ENCODE measurements at regions not wholly inside any gene's neighbourhood (a gene's known extent, or its start where the extent isn't known, plus 50 kb on each side); places are given as distances from the start of the nearest gene placed in this dataset.
"Not testable (repeated sequence)": the region's sequence is repeated elsewhere in the genome, so short reads cannot be mapped to it uniquely, and the experiment has no call there.

DNA sequence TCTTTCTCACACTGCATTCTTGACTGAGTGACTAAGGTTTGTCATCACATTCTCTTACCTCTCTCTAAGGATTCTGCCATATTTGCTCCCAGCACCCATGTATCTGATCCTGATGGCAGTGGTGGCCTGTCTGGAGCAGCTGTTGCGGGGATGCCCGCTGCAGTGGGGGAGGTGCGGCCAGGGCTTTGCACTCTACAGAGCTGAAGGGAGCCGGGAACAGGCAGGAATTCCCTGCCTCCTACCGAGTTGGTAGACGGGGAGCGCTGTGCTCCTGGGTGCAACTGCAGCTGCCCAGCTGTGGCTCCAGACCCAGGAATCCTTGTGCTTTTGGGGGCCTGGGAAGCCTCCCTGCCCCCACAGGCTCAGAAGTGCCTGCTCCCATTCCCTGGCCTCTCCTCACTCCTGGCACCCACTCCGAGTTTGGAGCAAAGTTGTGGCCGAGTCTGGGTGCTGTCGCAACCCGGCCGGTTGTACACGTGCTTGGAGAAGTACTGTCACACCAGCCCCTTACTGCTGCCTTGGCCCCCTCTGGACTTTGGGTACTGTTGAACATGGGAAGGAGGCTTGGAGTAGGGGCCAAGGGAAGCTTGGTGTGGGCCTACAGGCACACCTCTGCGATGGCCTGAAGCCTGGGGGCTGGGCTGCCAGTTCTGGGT is 106.9 kb upstream of the OR4E1 start:
- no peaks in the 10 kb centered on the region for H3K36me3 ChIP-seq (ENCODE audit: control insufficient read depth, insufficient read depth, low read length)
- H3K4me3 ChIP-seq (ENCODE audit: insufficient read depth, low read depth, low read length, poor library complexity, severe bottlenecking): no peak overlapping the region
- no peaks in the 10 kb centered on the region for H3K4me1 ChIP-seq (ENCODE audit: control insufficient read depth, insufficient read depth, low read length, poor library complexity, severe bottlenecking)
- H3K27ac ChIP-seq (ENCODE audit: insufficient read depth, low read length, poor library complexity, severe bottlenecking): no peak overlapping the region
- no peaks in the 10 kb centered on the region for H3K27me3 ChIP-seq (replicated peaks; ENCODE audit: control insufficient read depth, insufficient read depth, low read length, poor library complexity, severe bottlenecking)
- H3K9me3 ChIP-seq (ENCODE audit: control insufficient read depth, low read length): no peaks in the 10 kb centered on the region
- no peak for DNase-seq

DNA sequence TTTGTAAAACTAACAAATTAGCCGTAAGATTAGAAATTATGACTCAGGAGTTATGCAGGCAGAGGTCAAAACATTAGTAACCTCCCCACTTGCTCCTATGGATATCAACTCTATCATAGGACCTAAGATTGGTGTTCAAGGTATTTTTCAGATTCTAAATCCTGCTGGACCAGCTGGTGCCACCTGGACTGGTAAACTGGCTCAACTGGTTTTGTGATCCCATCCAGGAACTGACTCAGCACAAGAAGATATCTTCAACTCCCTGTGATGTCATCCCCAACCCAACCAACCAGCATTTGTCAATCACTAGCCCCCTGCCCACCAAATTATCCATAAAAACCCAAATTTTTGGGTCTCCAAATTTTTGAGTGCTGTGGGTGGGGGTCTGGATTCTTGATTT is 98.1 kb upstream of the OR4E1 start:
- no peaks in the 10 kb centered on the region for H3K27me3 ChIP-seq (replicated peaks; ENCODE audit: control insufficient read depth, insufficient read depth, low read length, poor library complexity, severe bottlenecking)
- no peak for DNase-seq
- no peak overlapping the region for H3K27ac ChIP-seq (ENCODE audit: insufficient read depth, low read length, poor library complexity, severe bottlenecking)
- no peaks in the 10 kb centered on the region for H3K4me1 ChIP-seq (ENCODE audit: control insufficient read depth, insufficient read depth, low read length, poor library complexity, severe bottlenecking)
- H3K36me3 ChIP-seq (ENCODE audit: control insufficient read depth, insufficient read depth, low read length): no peaks in the 10 kb centered on the region
- no peak overlapping the region for H3K4me3 ChIP-seq (ENCODE audit: insufficient read depth, low read depth, low read length, poor library complexity, severe bottlenecking)
- H3K9me3 ChIP-seq (ENCODE audit: control insufficient read depth, low read length): no peaks in the 10 kb centered on the region

- DNase-seq: no peak
- H3K9me3 ChIP-seq (ENCODE audit: control insufficient read depth, low read length): no peaks in the 10 kb centered on the region
- H3K36me3 ChIP-seq (ENCODE audit: control insufficient read depth, insufficient read depth, low read length): no peaks in the 10 kb centered on the region
- no peaks in the 10 kb centered on the region for H3K27me3 ChIP-seq (replicated peaks; ENCODE audit: control insufficient read depth, insufficient read depth, low read length, poor library complexity, severe bottlenecking)
- no peaks in the 10 kb centered on the region for H3K4me1 ChIP-seq (ENCODE audit: control insufficient read depth, insufficient read depth, low read length, poor library complexity, severe bottlenecking)
- H3K27ac ChIP-seq (ENCODE audit: insufficient read depth, low read length, poor library complexity, severe bottlenecking): no peak overlapping the region
- H3K4me3 ChIP-seq (ENCODE audit: insufficient read depth, low read depth, low read length, poor library complexity, severe bottlenecking): no peak overlapping the region
These were observed 95.2 kb upstream of the OR4E1 start for GRCh38 chr14:21768875-21769257.

DNA sequence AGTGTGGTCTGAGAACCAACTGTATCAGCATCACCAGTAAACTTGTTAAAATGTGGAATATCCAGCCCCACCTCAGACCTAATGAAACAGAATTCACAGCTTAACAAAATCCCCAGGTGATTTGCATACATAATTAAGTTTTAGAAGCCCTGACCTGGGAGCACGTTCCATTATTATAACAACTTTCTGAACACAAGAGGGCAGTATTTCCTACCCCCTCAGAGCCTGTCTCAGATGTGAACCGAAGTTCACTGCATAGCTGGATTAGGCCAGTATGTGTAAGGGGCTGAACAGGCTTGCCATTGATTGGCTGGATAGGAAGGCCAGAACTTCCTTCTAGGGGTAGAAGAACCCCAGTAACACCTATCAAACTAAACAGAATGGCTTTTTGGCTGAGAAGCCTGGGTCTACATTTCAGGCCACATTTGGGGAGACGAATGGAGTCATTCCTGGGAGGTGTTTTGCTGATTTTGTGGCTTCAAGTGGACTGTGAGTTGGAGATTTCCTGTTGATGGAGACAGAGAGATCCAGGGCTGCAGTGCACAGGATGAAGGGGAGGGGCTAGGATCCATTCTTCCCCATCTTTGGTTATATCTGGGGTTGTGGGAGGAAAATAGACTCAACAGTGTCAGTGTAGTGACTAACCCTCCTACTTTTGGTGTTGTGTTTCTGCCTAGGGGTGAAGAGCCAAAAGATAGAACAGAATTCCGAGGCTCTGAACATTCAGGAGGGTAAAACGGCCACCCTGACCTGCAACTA is 94.7 kb upstream of the OR4E1 start:
- no peak for DNase-seq
- no peak overlapping the region for H3K4me3 ChIP-seq (ENCODE audit: insufficient read depth, low read depth, low read length, poor library complexity, severe bottlenecking)
- H3K27me3 ChIP-seq (replicated peaks; ENCODE audit: control insufficient read depth, insufficient read depth, low read length, poor library complexity, severe bottlenecking): no peaks in the 10 kb centered on the region
- no peaks in the 10 kb centered on the region for H3K4me1 ChIP-seq (ENCODE audit: control insufficient read depth, insufficient read depth, low read length, poor library complexity, severe bottlenecking)
- H3K36me3 ChIP-seq (ENCODE audit: control insufficient read depth, insufficient read depth, low read length): no peaks in the 10 kb centered on the region
- no peaks in the 10 kb centered on the region for H3K9me3 ChIP-seq (ENCODE audit: control insufficient read depth, low read length)
- H3K27ac ChIP-seq (ENCODE audit: insufficient read depth, low read length, poor library complexity, severe bottlenecking): no peak overlapping the region

- not testable (repeated sequence) for H3K27ac ChIP-seq (ENCODE audit: insufficient read depth, low read length, poor library complexity, severe bottlenecking); H3K4me3 ChIP-seq (ENCODE audit: insufficient read depth, low read depth, low read length, poor library complexity, severe bottlenecking); H3K4me1 ChIP-seq (ENCODE audit: control insufficient read depth, insufficient read depth, low read length, poor library complexity, severe bottlenecking); H3K27me3 ChIP-seq (replicated peaks; ENCODE audit: control insufficient read depth, insufficient read depth, low read length, poor library complexity, severe bottlenecking); H3K9me3 ChIP-seq (ENCODE audit: control insufficient read depth, low read length); H3K36me3 ChIP-seq (ENCODE audit: control insufficient read depth, insufficient read depth, low read length); DNase-seq
These were observed 86.7 kb upstream of the OR4E1 start for GRCh38 chr14:21760360-21760759.

DNA sequence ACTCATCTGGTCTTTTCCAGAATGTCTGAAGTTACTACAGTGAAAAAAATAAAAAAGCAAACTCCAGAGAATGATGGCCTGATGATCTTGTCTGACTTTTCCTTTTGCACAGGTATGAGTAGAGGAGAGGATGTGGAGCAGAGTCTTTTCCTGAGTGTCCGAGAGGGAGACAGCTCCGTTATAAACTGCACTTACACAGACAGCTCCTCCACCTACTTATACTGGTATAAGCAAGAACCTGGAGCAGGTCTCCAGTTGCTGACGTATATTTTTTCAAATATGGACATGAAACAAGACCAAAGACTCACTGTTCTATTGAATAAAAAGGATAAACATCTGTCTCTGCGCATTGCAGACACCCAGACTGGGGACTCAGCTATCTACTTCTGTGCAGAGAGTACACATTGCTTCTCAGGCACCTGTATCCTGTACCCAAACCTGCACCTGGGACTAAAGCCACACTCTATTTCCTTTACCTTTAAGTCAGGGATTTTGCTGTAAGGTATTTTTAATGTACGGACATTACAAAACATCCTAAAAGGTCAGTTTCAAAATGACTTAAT is 75.8 kb upstream of the OR4E1 start:
- H3K27ac ChIP-seq (ENCODE audit: insufficient read depth, low read length, poor library complexity, severe bottlenecking): no peak overlapping the region

GRCh38 chr14:21748869-21749303 is 75.3 kb upstream of the OR4E1 start:
- H3K4me1 ChIP-seq (ENCODE audit: control insufficient read depth, insufficient read depth, low read length, poor library complexity, severe bottlenecking): no peaks in the 10 kb centered on the region
- H3K9me3 ChIP-seq (ENCODE audit: control insufficient read depth, low read length): no peaks in the 10 kb centered on the region
- no peak overlapping the region for H3K4me3 ChIP-seq (ENCODE audit: insufficient read depth, low read depth, low read length, poor library complexity, severe bottlenecking)
- peaks cover 5% of the 10 kb centered on the region for H3K27me3 ChIP-seq (replicated peaks; ENCODE audit: control insufficient read depth, insufficient read depth, low read length, poor library complexity, severe bottlenecking)
- H3K36me3 ChIP-seq (ENCODE audit: control insufficient read depth, insufficient read depth, low read length): no peaks in the 10 kb centered on the region
- DNase-seq: peak in 1 of 3 donors; percentile 25
- H3K27ac ChIP-seq (ENCODE audit: insufficient read depth, low read length, poor library complexity, severe bottlenecking): no peak overlapping the region

More for the DNA sequence above, 75.8 kb upstream of the OR4E1 start:
- H3K27me3 ChIP-seq (replicated peaks; ENCODE audit: control insufficient read depth, insufficient read depth, low read length, poor library complexity, severe bottlenecking): peaks cover 5% of the 10 kb centered on the region
- no peak overlapping the region for H3K4me3 ChIP-seq (ENCODE audit: insufficient read depth, low read depth, low read length, poor library complexity, severe bottlenecking)
- DNase-seq: no peak
- H3K9me3 ChIP-seq (ENCODE audit: control insufficient read depth, low read length): no peaks in the 10 kb centered on the region
- H3K4me1 ChIP-seq (ENCODE audit: control insufficient read depth, insufficient read depth, low read length, poor library complexity, severe bottlenecking): no peaks in the 10 kb centered on the region
- no peaks in the 10 kb centered on the region for H3K36me3 ChIP-seq (ENCODE audit: control insufficient read depth, insufficient read depth, low read length)

DNA sequence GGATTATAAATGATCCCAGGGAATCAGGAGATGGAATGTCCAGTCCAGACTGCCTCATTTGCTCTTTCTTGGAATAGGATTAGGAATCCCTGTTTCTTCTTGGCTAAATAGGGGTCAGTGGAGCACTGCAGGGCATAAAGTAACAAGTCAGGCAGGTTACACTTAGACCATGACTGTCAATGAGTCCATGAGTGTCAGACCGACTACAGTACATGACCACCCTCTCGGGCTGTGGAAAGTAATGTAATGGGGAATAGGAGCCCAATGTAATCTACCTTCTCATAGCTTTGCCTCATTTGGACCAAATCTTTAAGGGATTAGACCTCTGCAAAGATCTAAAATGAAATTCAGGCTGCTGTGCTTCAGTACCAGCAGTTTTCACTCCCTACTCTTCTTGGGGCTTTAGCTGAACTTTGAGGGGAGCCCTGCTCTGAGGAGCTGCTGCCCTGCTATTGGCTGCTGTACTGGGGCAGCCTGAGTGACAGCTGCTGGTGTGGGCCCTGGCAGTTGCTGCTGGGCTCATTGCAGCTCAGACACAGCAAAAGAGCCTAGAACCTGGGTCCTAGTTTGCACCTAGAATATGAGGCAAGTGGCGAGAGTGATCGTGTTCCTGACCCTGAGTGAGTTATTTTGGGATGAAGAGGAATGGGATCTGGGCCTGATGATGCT is 62.2 kb upstream of the OR4E1 start:
- H3K4me3 ChIP-seq (ENCODE audit: insufficient read depth, low read depth, low read length, poor library complexity, severe bottlenecking): no peak overlapping the region
- no peak for DNase-seq
- no peaks in the 10 kb centered on the region for H3K36me3 ChIP-seq (ENCODE audit: control insufficient read depth, insufficient read depth, low read length)
- H3K9me3 ChIP-seq (ENCODE audit: control insufficient read depth, low read length): no peaks in the 10 kb centered on the region
- H3K27me3 ChIP-seq (replicated peaks; ENCODE audit: control insufficient read depth, insufficient read depth, low read length, poor library complexity, severe bottlenecking): no peaks in the 10 kb centered on the region
- H3K27ac ChIP-seq (ENCODE audit: insufficient read depth, low read length, poor library complexity, severe bottlenecking): no peak overlapping the region
- H3K4me1 ChIP-seq (ENCODE audit: control insufficient read depth, insufficient read depth, low read length, poor library complexity, severe bottlenecking): no peaks in the 10 kb centered on the region

GRCh38 chr14:21735200-21735599 is 61.6 kb upstream of the OR4E1 start:
- no peak for DNase-seq
- Histone ChIP-seq H3K27me3 (replicated peaks; ENCODE audit: control insufficient read depth, insufficient read depth, low read length, poor library complexity, severe bottlenecking) (no peaks in the 10 kb centered on the region), H3K36me3 (ENCODE audit: control insufficient read depth, insufficient read depth, low read length) (no peaks in the 10 kb centered on the region), H3K9me3 (ENCODE audit: control insufficient read depth, low read length) (no peaks in the 10 kb centered on the region), H3K4me1 (ENCODE audit: control insufficient read depth, insufficient read depth, low read length, poor library complexity, severe bottlenecking) (no peaks in the 10 kb centered on the region), H3K27ac (ENCODE audit: insufficient read depth, low read length, poor library complexity, severe bottlenecking) (no peak overlapping the region), H3K4me3 (ENCODE audit: insufficient read depth, low read depth, low read length, poor library complexity, severe bottlenecking) (no peak overlapping the region)

Measured in effector memory CD4-positive, alpha-beta T cell (primary cell).